ENCODE measurements at regions not wholly inside any gene's neighbourhood (a gene's known extent, or its start where the extent isn't known, plus 50 kb on each side); places are given as distances from the start of the nearest gene placed in this dataset.
"Not testable (repeated sequence)": the region's sequence is repeated elsewhere in the genome, so short reads cannot be mapped to it uniquely, and the experiment has no call there.

DNA sequence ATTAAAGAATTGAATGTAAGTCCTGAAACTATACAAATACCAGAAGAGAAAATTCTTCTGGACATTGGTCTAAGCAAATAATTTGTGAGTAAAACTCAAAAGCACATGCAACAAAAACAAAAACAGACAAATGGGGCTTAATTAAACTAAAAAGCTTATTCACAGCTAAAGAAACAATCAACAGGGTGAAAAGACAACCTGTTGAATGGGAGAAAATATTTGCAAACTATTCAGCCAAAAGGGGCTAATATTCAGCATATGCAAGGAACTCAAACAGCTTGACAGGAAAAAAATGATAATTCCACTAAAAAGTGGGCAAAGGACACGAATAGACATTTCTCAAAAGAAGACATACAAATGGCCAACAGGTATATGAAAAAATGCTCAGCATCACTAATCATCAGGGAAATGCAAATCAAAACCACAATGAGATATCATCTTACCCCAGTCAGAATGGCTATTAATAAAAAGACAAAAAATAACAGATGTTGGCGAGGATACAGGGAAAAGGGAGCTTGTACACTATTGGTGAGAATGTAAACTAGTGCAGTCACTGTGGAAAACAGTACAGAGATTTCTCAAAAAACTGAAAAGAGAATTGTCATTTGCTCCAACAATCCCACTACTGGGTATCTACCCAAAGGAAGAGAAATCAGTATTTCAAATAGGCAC is 177.5 kb upstream of the RTL1 start:
- DNase-seq (ENCODE audit: low spot score), result no peak

DNA sequence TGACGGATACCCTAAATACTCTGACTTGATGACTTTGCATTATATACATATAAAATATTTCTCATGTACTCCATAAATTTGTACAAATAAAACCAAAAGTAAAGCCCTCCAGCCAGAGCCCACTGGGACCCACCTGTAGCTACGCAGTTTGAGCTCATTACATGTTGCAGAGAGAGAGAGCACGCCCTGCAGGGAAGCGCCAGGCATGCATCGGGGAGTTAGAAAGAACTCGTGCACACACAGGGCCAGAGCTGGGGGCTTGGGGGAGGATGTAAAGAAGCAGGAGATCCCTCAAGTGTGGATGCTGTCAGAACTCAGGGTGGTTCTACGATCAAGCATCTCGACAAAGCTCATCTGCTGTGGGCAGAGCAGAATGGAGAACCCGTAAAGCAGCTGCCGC is 178.5 kb upstream of the RTL1 start:
- DNase-seq (ENCODE audit: low spot score), result no peak

DNA sequence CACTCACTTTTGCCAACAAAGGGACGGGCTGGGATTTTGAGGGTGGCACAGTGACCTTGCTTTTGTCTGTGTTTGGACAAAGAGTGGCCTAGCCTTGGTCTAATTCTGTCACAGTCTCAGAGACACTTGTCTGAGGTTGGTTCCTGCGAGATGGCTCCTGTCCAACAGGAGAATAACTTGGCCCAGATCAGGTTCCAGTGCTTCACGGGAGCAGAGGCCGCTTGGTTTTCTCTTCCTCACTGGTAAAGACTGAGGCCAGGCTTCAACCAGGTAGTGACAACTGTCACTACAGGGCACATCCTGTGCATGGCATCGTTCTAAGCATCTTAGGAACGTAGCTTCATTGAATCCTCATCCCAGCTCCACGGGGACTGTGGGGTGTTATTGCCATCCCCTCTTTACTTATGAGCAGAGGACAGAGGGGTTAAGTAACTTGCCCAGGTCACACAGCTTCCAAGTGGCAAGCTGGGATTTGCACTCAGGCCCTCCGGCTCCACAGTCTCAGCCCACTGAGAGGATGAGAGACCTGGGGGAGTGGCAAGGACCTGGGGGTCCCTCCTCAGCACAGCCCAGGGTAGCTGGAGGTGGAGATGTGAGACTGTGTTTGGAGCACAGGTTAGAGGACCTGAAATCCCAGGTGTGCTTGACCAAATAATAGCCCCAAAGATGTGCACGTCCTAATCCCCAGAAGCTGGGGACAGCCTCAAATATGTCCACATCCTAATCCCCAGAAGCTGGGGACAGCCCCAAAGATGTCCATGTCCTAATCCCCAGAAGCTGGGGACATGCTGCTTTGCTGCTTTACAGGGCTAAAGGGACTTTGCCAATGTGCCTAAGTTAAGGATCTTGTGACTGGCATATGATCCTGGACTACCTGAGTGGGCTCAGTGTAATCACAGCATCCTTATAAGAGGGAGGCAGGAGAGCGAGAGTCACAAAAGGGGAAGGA is 179.2 kb upstream of the RTL1 start:
- no peak for DNase-seq (ENCODE audit: low spot score)

DNA sequence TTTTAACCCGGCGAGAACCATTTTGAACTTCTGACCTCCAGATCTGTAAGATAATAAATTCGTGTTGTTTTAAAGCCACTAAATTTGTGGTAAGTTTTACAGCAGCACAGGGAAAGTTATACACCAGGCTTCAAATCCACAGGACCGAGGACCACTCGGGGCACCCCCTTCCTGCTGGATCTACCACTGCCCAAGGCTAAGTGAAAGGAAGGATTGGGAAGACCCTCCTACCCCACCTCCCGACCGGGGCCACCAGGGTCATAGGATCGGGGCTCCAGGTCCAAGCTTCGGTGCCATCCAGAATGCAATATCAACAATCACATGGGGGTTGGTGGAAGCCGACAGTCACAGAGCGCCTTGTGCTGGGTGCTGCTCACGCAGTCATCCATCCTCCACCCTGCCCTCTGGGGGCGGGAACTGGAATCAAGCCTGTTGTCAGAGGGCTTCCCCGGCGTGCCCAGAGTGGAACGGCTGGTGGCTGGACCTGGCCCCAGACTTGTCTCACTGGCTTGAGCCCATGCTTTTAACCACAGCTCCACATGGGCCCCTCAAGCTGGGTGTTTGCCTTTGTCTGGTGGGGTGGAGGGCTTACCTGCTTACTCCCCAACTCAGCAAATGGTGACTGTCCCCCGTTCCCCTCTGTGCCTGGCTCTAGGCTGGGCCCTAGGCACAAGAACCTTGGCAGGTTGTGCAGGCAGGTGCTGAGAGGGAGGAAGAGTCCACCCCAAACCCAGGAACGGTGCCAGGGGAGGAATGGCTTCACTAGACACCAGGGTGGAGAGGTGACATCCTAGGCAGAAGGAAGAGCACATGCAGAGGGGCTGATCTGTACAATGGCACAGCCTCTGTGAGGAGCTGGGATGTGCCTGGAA is 180.3 kb upstream of the RTL1 start:
- no peak for DNase-seq (ENCODE audit: low spot score)

DNA sequence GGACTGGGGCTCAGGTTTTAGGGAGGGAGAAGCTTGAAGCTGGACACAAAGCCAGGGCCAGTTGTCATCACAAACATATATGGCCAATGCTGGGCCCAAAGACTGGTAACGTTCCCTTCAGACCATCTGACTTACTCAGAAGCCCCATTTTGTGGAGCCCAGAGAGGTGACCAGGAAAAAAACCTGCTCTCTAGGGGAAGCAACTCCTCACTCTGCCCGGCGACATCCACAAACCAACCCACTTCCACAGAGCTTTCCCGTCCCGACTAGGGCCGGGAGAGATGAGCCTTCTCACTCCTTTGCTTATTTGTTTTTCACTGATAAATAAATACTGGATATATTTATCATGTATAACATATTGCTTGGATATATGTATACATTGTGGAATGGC is 180.9 kb upstream of the RTL1 start:
- DNase-seq (ENCODE audit: low spot score), result no peak

DNA sequence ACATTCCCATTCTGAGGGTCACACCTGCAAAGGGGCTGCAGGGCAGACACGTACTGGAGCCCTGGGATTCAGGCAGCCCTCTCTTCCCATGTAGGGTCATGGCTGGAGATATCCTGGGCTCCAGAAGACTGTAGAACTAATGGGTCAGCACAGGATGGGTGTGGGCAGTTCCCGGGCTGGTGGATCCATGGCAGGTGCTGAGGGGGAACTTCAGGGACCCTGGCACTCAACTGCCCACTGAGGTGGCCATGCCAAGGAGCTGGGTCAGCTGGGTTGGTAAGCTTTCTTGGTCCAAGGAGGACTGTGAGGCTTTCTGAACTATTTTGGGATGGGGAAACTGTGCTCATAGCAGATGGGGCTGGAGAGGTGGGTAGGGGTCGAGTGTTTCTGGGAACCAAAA is 183.4 kb upstream of the RTL1 start:
- no peak for DNase-seq (ENCODE audit: low spot score)

DNA sequence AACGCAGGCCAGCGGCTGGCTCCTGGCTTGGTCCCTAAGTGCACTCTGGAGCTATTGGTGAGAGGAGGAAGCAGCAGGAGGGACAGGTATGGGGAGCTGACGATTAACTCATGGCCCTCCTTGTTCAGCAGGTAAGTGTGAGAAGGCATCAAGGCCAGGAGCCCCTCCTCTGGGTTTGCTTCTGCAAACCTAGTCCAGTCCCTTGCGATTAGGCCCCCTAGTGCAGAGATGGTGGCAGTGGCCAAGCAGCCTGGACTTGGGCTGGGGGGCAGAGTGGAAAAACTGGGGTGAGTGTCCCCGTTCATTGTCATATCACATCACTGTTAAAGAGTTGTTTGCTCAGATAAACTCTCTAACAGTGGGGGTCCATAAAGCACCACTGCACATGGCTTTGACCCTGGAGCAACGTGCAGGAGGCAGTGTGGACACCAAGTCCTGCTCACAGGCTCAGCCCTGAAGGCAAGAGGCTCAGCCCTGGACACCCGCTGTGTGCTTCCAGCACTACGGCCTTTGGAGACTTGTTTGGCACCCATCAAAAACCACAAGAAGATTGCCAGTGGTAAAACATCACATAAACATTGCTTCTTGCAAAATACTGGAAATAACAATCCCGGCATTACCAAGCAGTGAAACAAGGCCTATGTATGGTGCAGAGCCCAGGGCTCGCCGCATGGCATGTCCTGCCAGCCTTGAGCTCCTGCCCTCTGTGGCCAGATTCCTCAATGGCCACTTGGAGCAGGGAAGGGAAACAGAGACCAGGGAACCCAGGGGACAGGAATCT is 184.3 kb upstream of the RTL1 start:
- DNase-seq (ENCODE audit: low spot score), result no peak

DNA sequence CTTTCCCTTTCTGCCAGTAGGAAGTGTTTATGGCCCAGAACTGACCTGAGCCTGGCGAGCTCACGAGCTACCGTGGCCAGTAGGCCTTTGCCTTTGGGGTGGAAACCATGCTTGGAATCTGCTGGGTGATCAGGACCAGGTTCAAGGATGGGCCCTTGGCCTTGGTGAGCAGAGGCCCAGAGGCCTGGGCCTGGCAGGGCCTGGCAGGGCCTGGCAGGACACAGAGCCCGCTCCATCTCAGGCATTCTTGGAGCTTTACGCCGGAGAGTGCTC is 184.8 kb upstream of the RTL1 start:
- no peak for DNase-seq (ENCODE audit: low spot score)

DNA sequence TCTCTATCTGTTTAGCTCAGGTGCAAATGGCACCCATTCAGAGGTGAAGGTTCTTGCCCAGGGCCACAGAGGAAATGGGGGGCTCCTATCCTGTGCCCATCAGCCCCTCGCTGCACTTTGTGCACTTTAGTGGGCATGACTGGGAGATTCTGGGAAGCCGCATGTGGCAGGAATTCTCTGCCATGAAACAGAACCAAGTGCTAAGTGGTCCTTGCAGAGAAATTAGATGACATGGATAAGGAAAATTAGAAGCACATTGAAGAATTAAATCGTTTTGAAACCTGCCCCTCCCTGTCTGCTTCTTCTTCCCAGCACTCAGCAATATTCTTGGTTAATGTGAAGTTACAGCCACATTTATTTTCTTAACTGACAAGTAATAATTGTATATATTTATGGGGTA is 185.2 kb upstream of the RTL1 start:
- DNase-seq (ENCODE audit: low spot score), result no peak

DNA sequence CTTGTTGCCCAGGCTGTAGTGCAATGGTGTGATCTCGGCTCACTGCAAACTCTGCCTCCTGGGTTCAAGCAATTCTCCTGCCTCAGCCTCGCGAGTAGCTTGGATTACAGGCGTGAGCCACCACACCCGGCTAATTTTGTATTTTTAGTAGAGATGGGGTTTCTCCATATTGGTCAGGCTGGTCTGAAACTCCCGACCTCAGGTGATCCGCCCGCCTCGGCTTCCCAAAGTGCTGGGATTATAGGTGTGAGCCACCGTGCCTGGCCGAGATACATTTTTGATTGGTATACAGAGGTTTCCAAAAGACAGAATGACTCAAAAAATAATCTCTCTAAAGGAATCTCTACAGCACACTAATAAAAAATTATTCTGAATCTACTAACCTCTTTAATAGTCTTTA is 187.0 kb upstream of the RTL1 start:
- not testable (repeated sequence) for DNase-seq (ENCODE audit: low spot score)

DNA sequence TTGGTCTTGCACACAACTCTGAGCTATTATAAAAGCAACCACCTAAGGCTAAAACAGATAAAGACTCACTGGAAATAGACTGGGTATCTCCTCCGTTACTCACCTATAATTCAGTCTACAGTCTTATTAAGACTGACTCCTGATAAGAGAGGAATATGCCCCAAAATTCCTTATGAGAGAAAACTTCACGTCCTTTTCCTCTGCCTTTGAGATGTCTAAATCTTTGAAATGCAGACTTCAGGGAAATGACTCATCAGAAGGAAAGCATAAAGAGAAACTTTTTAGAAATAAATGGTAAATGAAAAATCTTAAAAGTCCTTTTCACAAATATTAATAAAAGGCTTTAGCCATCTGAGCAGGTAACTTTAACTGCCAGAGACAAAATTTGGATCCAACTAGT is 187.5 kb upstream of the RTL1 start:
- no peak for DNase-seq (ENCODE audit: low spot score)

DNA sequence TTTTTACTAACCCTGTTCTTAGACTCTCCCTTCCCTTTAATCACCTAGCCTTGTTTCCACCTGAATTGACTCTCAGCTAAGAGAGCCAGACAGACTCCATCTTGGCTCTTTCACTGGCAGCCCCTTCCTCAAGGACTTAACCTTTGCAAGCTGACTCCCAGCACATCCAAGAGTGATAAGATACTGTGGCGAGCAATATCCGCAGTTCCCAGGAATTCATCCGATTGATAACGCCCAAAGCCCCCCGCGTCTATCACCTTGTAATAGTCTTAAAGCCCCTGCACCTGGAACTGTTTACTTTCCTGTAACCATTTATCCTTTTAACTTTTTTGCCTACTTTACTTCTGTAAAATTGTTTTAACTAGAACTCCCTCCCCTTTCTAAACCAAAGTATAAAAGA is 191.4 kb upstream of the RTL1 start:
- DNase-seq (ENCODE audit: low spot score), result not testable (repeated sequence)

DNA sequence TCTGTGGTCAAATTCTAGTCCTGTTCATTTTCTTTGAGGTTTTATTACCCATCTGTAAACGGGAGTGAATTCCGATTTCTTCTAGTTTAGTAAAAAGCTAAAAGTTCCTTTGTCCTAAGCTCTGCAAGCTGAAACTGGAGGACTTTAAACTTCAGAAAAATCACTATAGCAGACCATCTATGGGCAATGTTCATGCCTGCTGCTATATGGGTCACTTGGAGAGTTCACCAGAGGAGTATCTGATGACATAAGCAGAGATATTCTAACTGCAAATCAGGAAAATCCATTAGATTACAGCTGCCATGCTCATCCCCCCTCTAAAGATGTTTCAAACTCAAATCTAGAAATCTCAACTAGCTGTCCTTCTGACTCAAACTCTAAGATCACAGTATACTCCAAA is 193.0 kb upstream of the RTL1 start:
- no peak for DNase-seq (ENCODE audit: low spot score)

DNA sequence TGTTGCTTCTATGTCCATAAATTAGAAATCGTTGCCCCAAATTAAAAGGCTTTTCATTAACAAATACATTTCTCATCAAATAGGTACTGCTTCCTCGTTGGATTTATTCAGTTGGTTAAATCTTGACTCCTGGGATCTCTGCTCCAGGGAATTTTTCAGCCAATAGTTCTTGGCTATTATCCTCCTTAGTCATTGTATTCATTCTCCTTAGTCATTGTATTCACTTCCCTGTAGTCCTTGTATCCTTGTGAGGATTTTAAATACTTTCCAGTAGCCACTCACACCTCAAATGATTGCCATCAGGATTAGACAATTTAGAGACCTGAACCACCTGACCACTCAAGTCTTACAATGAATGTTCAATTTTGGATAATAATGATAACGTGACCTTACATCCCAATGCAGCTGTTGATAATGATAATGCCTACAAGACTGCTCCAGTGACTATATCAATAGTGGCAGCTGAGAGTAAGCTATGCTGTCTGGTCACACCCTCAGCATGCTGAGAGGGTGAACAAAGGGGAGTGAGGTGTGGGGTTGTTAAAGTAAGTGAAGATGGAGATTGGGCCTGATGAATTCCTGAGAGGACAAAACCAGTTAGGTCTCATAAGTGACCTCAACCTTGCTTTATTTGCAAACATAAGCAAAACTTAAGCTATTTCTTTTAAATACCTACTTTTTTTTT is 193.7 kb upstream of the RTL1 start:
- no peak for DNase-seq (ENCODE audit: low spot score)

DNA sequence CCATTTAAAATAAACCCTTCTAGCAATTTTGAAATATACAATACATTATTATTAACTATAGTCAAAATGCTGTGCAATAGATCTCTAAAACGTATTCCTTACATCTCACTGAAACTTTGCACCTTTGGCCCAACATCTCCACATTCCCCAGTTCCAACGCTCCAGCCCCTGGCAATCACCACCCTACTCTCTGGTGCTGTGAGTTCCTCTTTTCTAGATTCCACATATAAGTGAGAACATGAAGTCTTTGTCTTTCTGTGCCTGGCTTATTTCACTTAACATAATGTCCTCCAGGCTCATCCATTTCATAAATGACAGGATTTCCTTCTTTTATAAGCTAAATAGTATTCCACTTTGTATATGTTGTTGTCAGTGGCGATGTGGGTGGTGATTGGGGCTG is 194.7 kb upstream of the RTL1 start:
- DNase-seq (ENCODE audit: low spot score), result no peak

DNA sequence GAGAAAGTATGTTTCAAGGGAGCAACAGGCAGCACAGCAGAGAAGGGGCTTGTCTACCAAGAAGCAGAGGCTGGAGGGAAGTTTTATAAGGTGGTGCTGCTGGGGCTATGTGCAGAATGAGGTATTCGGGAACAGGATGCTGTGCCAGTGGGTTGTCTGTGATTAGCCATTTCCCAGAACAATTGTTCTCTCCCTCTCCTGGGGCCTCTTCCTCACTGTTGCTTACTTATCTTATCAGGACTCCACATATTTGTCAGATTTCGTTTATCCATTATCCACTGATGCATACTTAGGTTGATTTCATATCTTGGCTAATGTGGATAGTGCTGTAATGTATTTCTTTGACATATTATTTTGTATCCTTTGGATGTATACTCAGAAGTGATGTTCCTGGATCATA is 195.1 kb upstream of the RTL1 start:
- DNase-seq (ENCODE audit: low spot score), result no peak

DNA sequence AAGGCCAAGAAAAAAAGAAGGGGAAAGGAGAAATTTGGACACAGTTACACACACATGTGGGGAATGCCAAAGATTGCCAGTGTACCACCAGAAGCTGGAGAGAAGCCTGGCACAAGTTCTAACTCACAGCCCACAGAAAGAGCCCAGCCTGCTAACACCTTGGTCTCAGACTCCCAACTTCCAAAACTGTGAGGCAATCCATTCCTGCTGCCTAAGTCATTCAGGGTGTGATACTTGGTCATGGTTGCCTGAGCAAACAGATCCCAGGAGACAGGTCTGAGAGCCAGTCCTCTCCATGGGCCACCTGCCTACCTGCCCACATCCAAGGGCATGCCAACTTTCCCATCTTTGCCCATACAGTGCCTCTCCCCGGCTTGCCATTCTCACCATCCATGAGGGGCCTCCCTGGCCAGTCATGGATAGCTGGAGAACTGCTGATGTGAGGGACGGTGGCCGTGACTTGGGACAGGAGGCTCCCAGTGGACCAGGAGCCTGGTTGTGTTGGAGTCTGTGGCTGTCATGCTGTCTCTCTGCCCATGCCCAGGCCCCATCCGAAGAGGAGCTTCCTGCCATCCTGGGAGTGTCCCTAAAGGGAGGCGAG is 198.0 kb upstream of the RTL1 start:
- DNase-seq (ENCODE audit: low spot score), result no peak

DNA sequence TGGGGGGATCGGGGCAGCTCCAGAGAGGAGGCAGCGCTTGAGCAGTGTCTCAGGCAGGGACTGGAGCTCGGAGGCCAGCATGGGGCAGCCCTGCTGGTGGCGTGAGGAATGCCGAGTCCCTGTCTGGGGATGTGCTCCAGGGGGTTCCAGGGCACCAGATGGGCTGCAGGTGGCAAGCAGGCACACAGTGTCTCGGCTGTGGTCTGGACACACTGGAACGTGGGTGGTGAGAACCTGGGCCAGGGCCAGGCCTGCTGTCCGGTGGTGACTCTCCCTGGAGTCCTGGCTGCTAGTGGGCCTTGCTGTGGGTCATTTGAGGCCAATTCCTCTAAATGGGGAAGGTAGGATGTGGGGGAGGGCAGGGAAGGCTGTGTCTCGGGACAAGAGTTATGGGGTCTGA is 199.4 kb upstream of the RTL1 start:
- no peak for DNase-seq (ENCODE audit: low spot score)

DNA sequence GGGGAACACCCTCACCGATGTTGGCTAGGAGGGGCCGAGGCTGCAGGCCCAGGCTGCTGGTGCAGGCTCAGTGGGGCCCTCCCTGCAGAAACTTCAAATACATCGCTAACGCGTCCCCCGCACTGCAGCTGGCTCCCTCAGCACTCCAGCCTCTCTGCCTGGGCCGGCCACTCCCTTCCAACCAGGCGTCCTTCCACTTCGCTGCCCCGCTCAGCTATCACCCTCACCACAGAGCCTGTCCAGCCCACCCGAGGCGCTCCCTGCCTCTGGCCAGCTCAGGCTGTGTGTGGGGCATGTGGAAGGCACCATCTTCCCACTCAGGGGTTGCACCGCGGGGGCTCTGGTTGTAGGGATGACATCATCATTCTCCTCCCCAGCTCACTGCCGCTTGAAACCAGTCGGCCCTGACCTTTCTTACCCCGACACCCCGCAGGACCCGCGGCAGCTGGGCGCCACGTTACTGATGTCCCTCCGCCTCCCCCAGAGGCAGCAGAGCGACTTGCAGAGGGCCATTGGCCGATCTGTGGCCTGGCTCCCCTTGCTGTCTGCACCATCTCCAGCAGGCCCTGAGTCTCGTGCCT is 199.9 kb upstream of the RTL1 start:
- DNase-seq (ENCODE audit: low spot score), result no peak

DNA sequence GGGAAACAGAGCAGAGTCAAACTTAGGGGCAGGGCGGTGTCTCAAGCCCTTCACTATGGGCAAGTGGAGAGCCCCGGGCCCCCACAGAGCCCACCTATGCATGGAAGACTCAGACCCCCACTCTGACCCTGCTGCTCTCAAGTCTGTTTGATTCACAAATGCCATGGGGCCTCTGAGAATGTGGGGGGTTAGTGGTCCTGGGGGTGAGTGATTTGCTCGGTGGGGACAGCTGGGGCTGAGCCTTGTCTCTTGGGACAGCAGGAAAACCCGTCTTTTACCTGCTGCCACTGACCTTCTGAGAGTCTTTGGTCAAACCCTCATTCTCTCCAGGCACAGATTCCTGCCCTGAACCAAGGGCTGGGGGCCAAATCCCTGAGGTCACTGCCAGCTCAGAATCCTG is 201.0 kb upstream of the RTL1 start:
- DNase-seq (ENCODE audit: low spot score), result no peak

DNA sequence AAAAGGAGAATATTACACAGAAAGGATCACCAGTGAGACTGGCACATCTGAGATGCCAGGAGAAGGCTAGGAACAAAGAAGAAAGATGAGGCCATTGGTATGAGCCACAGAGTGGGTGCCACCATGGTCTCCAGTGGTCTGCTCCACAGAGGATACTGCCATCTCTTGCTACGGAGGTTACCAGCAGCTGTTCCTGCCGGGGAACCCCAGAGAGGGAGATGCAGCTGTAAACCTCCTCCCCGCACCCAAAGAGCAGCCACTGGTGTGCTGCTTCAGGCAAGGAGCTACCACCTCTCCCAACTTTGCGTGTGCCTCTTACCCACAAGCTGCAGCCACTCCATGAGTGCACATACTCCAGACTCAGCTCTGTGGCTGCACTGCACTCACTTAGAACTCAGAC is 201.5 kb upstream of the RTL1 start:
- no peak for DNase-seq (ENCODE audit: low spot score)

Measured in COLO829 (cell line).